MCF 10A (cell line): ENCODE measurements at regions not wholly inside any gene's neighbourhood (a gene's known extent, or its start where the extent isn't known, plus 50 kb on each side); places are given as distances from the start of the nearest gene placed in this dataset.
A peak's percentile ranks its signal among the peaks of the same experiment; 100 is the strongest.
"Not testable (repeated sequence)": the region's sequence is repeated elsewhere in the genome, so short reads cannot be mapped to it uniquely, and the experiment has no call there.

ENCODE experiments used
- BruUV-seq: library from RNA; stranded (reverse); fragments of 400-500 nt; replicated peaks from 2 replicates; lab custom pipeline; 2021; lab: Mats Ljungman, UMichigan
- CTCF ChIA-PET: fragments of 300-600 bp; sonication (Branson Sonifier 250); formaldehyde crosslinking; extraction: SDS; loops from one replicate; lab custom pipeline; 2021; ENCODE audit warnings: antibody characterized with exemption, inconsistent platforms; lab: Yijun Ruan, JAX
- POLR2A ChIA-PET: fragments of 300-600, 350-650 bp; sonication (Branson Sonifier 250); formaldehyde crosslinking; extraction: SDS; loops from one replicate; lab custom pipeline; 2020; ENCODE audit warnings: antibody characterized with exemption, inconsistent platforms; lab: Yijun Ruan, JAX
- DNase-seq: peaks from one replicate; pipeline ENCODE4 v3.0.0-alpha.2; 2018; ENCODE audit not compliant: unreplicated experiment
- H3K27ac Mint-ChIP-seq: one replicate; pipeline ENCODE4 v1.8.0; 2022; ENCODE audit warnings: mild to moderate bottlenecking, low read depth, mixed read lengths; ENCODE audit not compliant: unreplicated experiment
- H3K27me3 Mint-ChIP-seq: one replicate; pipeline ENCODE4 v1.8.0; 2022; ENCODE audit warnings: mixed read lengths; ENCODE audit not compliant: insufficient read depth, unreplicated experiment
- H3K36me3 Mint-ChIP-seq: one replicate; pipeline ENCODE4 v1.8.0; 2022; ENCODE audit warnings: mild to moderate bottlenecking, moderate library complexity, mixed read lengths; ENCODE audit not compliant: insufficient read depth, unreplicated experiment
- H3K4me1 Mint-ChIP-seq: one replicate; pipeline ENCODE4 v1.8.0; 2022; ENCODE audit warnings: mixed read lengths; ENCODE audit not compliant: insufficient read depth, unreplicated experiment
- H3K4me3 Mint-ChIP-seq: one replicate; pipeline ENCODE4 v1.8.0; 2022; ENCODE audit warnings: mild to moderate bottlenecking, moderate library complexity, mixed read lengths; ENCODE audit not compliant: unreplicated experiment
- H3K9me3 Mint-ChIP-seq: one replicate; pipeline ENCODE4 v1.8.0; 2022; ENCODE audit warnings: mixed read lengths; ENCODE audit not compliant: unreplicated experiment
- intact Hi-C: fragments of 100-400 bp; cut with micrococcal nuclease; formaldehyde crosslinking; loops from 2 replicates; pipeline ENCODE4 v1.14.1; 2022
- TF ChIP-seq, protein P1 (sequence below): fragments of 200-600 bp; IDR thresholded peaks from one replicate; pipeline ENCODE4 v1.8.0; 2022; ENCODE audit warnings: antibody characterized with exemption, mild to moderate bottlenecking; ENCODE audit not compliant: unreplicated experiment

DNA sequence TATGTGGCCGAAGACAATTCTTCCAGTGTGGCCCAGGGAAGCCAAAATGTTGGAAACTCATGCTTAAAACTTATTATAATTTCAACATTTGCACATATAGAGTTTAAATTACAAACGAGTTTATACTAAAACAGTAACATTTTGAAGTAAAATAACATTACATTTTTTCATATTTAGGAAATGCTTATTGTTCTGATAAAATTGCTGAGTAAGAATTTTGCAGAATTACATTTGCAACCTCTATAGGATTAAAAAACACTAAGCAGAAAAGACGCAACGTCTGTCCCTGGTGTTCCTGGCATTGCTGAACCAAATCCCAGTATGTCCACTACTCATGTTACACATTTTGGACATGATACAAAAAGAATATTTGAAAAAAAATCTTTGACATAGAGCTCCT is 1241.2 kb downstream of the SUCLG1 start:
- Mint-ChIP-seq H3K4me3 (no peak overlapping the region), H3K27me3 (no peaks in the 10 kb centered on the region), H3K4me1 (no peaks in the 10 kb centered on the region), H3K27ac (no peak overlapping the region), H3K36me3 (no peaks in the 10 kb centered on the region), H3K9me3 (peaks cover 8% of the 10 kb centered on the region)
- TF ChIP-seq, protein P1, sequence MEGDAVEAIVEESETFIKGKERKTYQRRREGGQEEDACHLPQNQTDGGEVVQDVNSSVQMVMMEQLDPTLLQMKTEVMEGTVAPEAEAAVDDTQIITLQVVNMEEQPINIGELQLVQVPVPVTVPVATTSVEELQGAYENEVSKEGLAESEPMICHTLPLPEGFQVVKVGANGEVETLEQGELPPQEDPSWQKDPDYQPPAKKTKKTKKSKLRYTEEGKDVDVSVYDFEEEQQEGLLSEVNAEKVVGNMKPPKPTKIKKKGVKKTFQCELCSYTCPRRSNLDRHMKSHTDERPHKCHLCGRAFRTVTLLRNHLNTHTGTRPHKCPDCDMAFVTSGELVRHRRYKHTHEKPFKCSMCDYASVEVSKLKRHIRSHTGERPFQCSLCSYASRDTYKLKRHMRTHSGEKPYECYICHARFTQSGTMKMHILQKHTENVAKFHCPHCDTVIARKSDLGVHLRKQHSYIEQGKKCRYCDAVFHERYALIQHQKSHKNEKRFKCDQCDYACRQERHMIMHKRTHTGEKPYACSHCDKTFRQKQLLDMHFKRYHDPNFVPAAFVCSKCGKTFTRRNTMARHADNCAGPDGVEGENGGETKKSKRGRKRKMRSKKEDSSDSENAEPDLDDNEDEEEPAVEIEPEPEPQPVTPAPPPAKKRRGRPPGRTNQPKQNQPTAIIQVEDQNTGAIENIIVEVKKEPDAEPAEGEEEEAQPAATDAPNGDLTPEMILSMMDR, result no peak
- ChIA-PET CTCF (interaction anchor here (0.8 kb wide), 1 partner anchor 12 kb away, joined by 3 read pairs; no protein-coding TSS in a partner anchor), POLR2A (no interaction called here)
- DNase-seq, result no peak
- no TSS peak for BruUV-seq
- intact Hi-C loops, result no loop called here

DNA sequence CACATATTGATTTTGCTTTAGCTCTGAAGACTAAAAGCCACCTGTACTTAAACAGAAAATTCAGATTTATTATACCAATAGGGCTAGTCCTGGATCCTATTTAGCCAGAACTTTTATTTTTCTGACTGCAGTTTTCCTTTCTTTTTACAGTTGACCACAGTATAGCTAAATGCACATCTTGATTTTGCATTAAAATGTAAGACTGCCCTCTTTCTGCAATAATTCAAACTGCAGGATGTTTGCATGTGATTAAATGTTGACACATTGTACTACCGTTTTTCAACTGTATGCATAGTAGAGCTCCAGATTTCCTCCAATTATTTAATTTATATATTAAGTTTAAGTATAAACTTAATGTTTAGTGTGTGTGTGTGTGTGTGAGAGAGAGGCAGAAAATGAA is 1262.9 kb downstream of the SUCLG1 start:
- CTCF ChIA-PET, result interaction anchor here (0.5 to 1.9 kb wide), 26 partner anchors 15 to 1161 kb away, joined by 3 to 5 read pairs (median 3); no protein-coding TSS in a partner anchor
- H3K36me3 Mint-ChIP-seq, result no peaks in the 10 kb centered on the region
- POLR2A ChIA-PET, result interaction anchor here (1.0 kb wide), 1 partner anchor 500 kb away, joined by 3 read pairs; no protein-coding TSS in a partner anchor
- H3K4me1 Mint-ChIP-seq, result peaks cover 7% of the 10 kb centered on the region
- H3K4me3 Mint-ChIP-seq, result no peak overlapping the region
- TF ChIP-seq, protein P1, result peak; percentile 65
- intact Hi-C loops, result loop anchor here (1.0 to 10.0 kb wide), 2 partner anchors 1119 to 1295 kb away; no protein-coding TSS in a partner anchor
- BruUV-seq, result no TSS peak
- peak; percentile 58 for DNase-seq
- no peaks in the 10 kb centered on the region for H3K27me3 Mint-ChIP-seq
- H3K9me3 Mint-ChIP-seq, result no peaks in the 10 kb centered on the region
- no peak overlapping the region for H3K27ac Mint-ChIP-seq

DNA sequence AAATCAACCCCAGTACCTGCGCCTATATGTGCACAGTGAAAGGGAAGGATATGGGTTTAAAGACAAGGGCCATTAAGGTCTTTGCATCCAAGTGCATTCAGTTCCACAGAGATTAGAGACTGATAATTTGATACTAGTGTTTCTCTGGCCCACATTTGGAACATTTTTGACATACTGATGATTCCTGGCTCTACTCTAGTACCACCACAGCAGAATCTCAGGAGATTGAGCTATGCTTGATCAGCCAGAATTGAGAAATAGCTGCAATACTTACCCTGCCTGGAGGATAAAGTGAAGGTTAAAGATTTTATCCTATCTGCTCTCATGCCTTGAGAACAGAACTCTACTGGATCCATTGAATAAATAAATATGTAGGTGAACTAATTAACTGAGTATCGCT is 1267.8 kb downstream of the SUCLG1 start:
- intact Hi-C loops, result loop anchor here (10.0 kb wide), 1 partner anchor 1123 kb away; no protein-coding TSS in a partner anchor
- Mint-ChIP-seq H3K27me3 (no peaks in the 10 kb centered on the region), H3K9me3 (no peaks in the 10 kb centered on the region), H3K4me1 (peaks cover 7% of the 10 kb centered on the region), H3K4me3 (no peak overlapping the region), H3K36me3 (no peaks in the 10 kb centered on the region), H3K27ac (no peak overlapping the region)
- no TSS peak for BruUV-seq
- DNase-seq, result no peak
- ChIA-PET POLR2A (no interaction called here), CTCF (interaction anchor here (0.6 to 0.7 kb wide), 2 partner anchors 27 to 1228 kb away, joined by 3 read pairs; no protein-coding TSS in a partner anchor)
- TF ChIP-seq, protein P1, result no peak

DNA sequence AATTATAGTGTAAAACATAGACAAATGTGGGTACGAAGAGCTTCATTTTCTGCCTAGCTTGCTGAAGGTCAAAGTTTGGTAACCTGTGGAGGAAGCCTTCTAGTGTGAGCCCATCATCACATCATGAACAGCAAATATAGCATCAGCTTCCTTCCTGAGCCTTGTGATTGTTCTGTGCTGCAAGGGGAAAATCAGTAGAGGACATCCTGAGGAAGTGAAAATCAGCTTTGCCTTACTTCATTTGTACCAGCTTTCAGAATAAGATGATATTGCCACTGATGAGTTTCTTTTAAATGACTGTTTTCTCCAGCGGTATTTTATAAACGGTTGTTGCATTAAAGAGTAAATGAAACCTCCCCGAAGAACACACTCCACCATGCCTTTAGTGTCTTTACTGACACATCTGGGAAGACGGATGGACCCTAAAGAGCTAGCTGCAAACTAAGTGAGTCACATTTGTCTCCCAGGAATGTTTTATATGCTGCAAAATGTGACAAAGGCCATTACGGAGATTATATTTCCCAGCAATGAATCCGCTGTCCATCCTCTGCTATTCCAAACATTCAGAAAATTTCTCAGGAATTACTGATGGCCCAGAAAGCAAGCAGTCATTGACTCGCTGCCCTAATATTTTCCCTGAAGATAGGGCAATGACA is 1272.8 kb downstream of the SUCLG1 start:
- POLR2A ChIA-PET, result no interaction called here
- no peaks in the 10 kb centered on the region for H3K27me3 Mint-ChIP-seq
- no peaks in the 10 kb centered on the region for H3K9me3 Mint-ChIP-seq
- H3K27ac Mint-ChIP-seq, result no peak overlapping the region
- BruUV-seq, result no TSS peak
- no peaks in the 10 kb centered on the region for H3K4me1 Mint-ChIP-seq
- TF ChIP-seq, protein P1, result no peak
- H3K36me3 Mint-ChIP-seq, result no peaks in the 10 kb centered on the region
- H3K4me3 Mint-ChIP-seq, result no peak overlapping the region
- CTCF ChIA-PET, result interaction anchor here (0.5 to 1.1 kb wide), 3 partner anchors 72 to 1488 kb away, joined by 3 read pairs; no protein-coding TSS in a partner anchor
- intact Hi-C loops, result no loop called here
- DNase-seq, result no peak

DNA sequence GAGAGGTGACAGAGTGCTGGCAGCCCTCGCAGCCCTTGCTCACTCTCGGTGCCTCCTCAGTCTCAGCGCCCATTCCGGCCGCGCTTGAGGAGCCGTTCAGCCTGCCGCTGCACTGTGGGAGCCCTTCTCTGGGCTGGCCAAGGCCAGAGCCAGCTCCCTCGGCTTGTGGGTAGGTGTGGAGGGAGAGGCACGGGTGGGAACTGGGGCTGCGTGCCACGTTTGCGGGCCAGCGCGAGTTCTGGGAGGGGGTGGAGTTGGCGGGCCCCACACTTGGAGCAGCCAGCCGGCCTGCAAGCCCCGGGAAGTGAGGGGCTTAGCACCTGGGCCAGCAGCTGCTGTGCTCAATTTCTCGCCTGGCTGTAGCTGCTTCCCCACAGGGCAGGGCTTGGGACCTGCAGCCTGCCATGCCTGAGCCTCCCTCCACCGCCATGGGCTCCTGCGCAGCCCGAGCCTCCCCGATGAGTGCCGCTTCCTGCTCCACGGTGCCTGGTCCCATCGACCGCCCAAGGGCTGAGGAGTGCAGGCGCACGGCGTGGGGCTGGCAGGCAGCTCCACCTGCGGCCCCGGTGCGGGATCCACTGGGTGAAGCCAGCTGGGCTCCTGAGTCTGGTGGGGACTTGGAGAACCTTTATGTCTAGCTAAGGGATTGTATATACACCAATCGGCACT is 1278.1 kb downstream of the SUCLG1 start:
- POLR2A ChIA-PET, result not testable (repeated sequence)

More for the DNA sequence above, 1278.1 kb downstream of the SUCLG1 start:
- DNase-seq, intact Hi-C loops, H3K27ac Mint-ChIP-seq, H3K4me1 Mint-ChIP-seq, H3K36me3 Mint-ChIP-seq, H3K27me3 Mint-ChIP-seq, H3K9me3 Mint-ChIP-seq, H3K4me3 Mint-ChIP-seq, BruUV-seq: not testable (repeated sequence)
- CTCF ChIA-PET, result interaction anchor here (0.7 kb wide), 1 partner anchor 15 kb away, joined by 3 read pairs; no protein-coding TSS in a partner anchor
